CD4-positive, alpha-beta T cell (primary cell): ENCODE measurements at regions not wholly inside any gene's neighbourhood (a gene's known extent, or its start where the extent isn't known, plus 50 kb on each side); places are given as distances from the start of the nearest gene placed in this dataset.

Experiments used
- ATAC-seq: fragments of 200-7000 bp; cut with Tn5 transposase; one replicate; pipeline ENCODE4 v1.10.0; 2022; ENCODE audit warnings: mild to moderate bottlenecking; ENCODE audit not compliant: poor library complexity
- CTCF ChIA-PET: fragments of 350-600 bp; sonication (Branson Sonifier 250); formaldehyde crosslinking; loops from one replicate; lab custom pipeline; 2021; ENCODE audit warnings: antibody characterized with exemption, inconsistent platforms; lab: Charles Lee
- POLR2A ChIA-PET: fragments of 350-600 bp; sonication (Branson Sonifier 250); formaldehyde crosslinking; loops from one replicate; lab custom pipeline; 2021; ENCODE audit warnings: antibody characterized with exemption, inconsistent platforms; lab: Charles Lee
- DNase-seq, 14 experiments: peaks; one replicate each; pipeline ENCODE4 v3.0.0-alpha.2; 2013 to 2020; ENCODE audit warnings: mixed read lengths in 2 of 14
- H3K27ac ChIP-seq, 2 donors: one replicate each; pipeline versions ENCODE4 v1.5.1 to v1.7.0; 2013; ENCODE audit warnings: low read length in 2 of 2, low read depth in 1 of 2, mild to moderate bottlenecking in 1 of 2
- H3K27me3 ChIP-seq, 2 experiments: 1 replicate in 1 of 2; 2 replicates in 1 of 2; pipeline versions ENCODE4 v1.6.1 to v1.7.0; 2013; ENCODE audit warnings: low read length in 2 of 2, control low read depth in 1 of 2, mild to moderate bottlenecking in 1 of 2, moderate library complexity in 1 of 2; ENCODE audit not compliant: insufficient read depth in 2 of 2, control insufficient read depth in 1 of 2
- H3K36me3 ChIP-seq: one replicate; pipeline ENCODE4 v1.6.1; 2013; ENCODE audit warnings: low read length, control low read depth; ENCODE audit not compliant: insufficient read depth
- H3K4me1 ChIP-seq: one replicate; pipeline ENCODE4 v1.6.1; 2013; ENCODE audit warnings: low read length, control low read depth; ENCODE audit not compliant: insufficient read depth
- H3K4me3 ChIP-seq: one replicate; pipeline ENCODE4 v1.5.1; 2013; ENCODE audit warnings: mild to moderate bottlenecking, low read length, moderate library complexity
- H3K9me3 ChIP-seq, 2 experiments: 1 replicate in 1 of 2; 2 replicates in 1 of 2; pipeline versions ENCODE4 v1.6.1 to v1.7.0; 2013; ENCODE audit warnings: low read length in 2 of 2, mild to moderate bottlenecking in 2 of 2, control low read depth in 1 of 2, moderate library complexity in 1 of 2; ENCODE audit not compliant: control insufficient read depth in 1 of 2, insufficient read depth in 1 of 2
- H3K27ac Mint-ChIP-seq: one replicate; pipeline ENCODE4 v1.8.0; 2020; ENCODE audit warnings: mixed read lengths
- H3K27me3 Mint-ChIP-seq: one replicate; pipeline ENCODE4 v1.8.0; 2021; ENCODE audit warnings: mixed read lengths
- H3K36me3 Mint-ChIP-seq: one replicate; pipeline ENCODE4 v1.8.0; 2021; ENCODE audit warnings: low read depth, mixed read lengths
- H3K4me1 Mint-ChIP-seq: one replicate; pipeline ENCODE4 v1.8.0; 2021; ENCODE audit warnings: low read depth, mixed read lengths
- H3K4me3 Mint-ChIP-seq: one replicate; pipeline ENCODE4 v1.8.0; 2020; ENCODE audit warnings: mild to moderate bottlenecking, mixed read lengths
- H3K9me3 Mint-ChIP-seq: one replicate; pipeline ENCODE4 v1.8.0; 2020; ENCODE audit warnings: mixed read lengths
- CTCF ChIP-seq: fragments of 200-600 bp; IDR thresholded peaks from one replicate; pipeline ENCODE4 v1.8.0; 2022; ENCODE audit warnings: antibody characterized with exemption, mild to moderate bottlenecking
- intact Hi-C, 2 experiments: fragments of 100-400 bp; cut with DNase I in 1 of 2; cut with micrococcal nuclease in 1 of 2; formaldehyde crosslinking; loops; one replicate each; pipeline versions ENCODE4 v1.15.1 to v1.9.0; 2023 to 2025; cut with DNase I, micrococcal nuclease

- Histone ChIP-seq H3K4me1 (no peaks in the 10 kb centered on the region), H3K27me3 (peaks cover 0 to 4% of the 10 kb centered on the region in 2 experiments), H3K27ac (no peak overlapping the region), H3K36me3 (no peaks in the 10 kb centered on the region), H3K4me3 (no peak overlapping the region), H3K9me3 (peaks cover 0 to 26% of the 10 kb centered on the region in 2 experiments)
- ATAC-seq, result no peak
- H3K4me1 Mint-ChIP-seq, result no peaks in the 10 kb centered on the region
- CTCF ChIA-PET, result no interaction called here
- H3K27ac Mint-ChIP-seq, result no peak overlapping the region
- no peaks in the 10 kb centered on the region for H3K36me3 Mint-ChIP-seq
- TF ChIP-seq CTCF, result no peak
- no peak for DNase-seq
- intact Hi-C loops, result no loop called here
- peaks cover 10% of the 10 kb centered on the region for H3K27me3 Mint-ChIP-seq
- POLR2A ChIA-PET, result no interaction called here
- H3K4me3 Mint-ChIP-seq, result no peak overlapping the region
- peaks cover 4% of the 10 kb centered on the region for H3K9me3 Mint-ChIP-seq
Observed at GRCh38 chr5:2430606-2431005, 320.9 kb downstream of the IRX2 start.

GRCh38 chr5:2427983-2428382, 323.5 kb downstream of the IRX2 start:
- Mint-ChIP-seq H3K4me3 (no peak overlapping the region), H3K4me1 (no peaks in the 10 kb centered on the region), H3K27me3 (no peaks in the 10 kb centered on the region), H3K36me3 (no peaks in the 10 kb centered on the region), H3K9me3 (no peaks in the 10 kb centered on the region), H3K27ac (no peak overlapping the region)
- intact Hi-C loops, result no loop called here
- H3K9me3 ChIP-seq, result peaks cover 4 to 22% of the 10 kb centered on the region in 2 experiments
- no peaks in the 10 kb centered on the region for H3K36me3 ChIP-seq
- no peak for ATAC-seq
- TF ChIP-seq CTCF, result no peak
- H3K4me3 ChIP-seq, result no peak overlapping the region
- no peak for DNase-seq
- peaks cover 0 to 4% of the 10 kb centered on the region in 2 experiments for H3K27me3 ChIP-seq
- H3K4me1 ChIP-seq, result no peaks in the 10 kb centered on the region
- ChIA-PET POLR2A (no interaction called here), CTCF (no interaction called here)
- no peak overlapping the region for H3K27ac ChIP-seq

GRCh38 chr5:2423634-2424033, 327.8 kb downstream of the IRX2 start:
- no peaks in the 10 kb centered on the region for H3K4me1 ChIP-seq
- ChIA-PET POLR2A (no interaction called here), CTCF (no interaction called here)
- no peak overlapping the region for H3K4me3 ChIP-seq
- no peaks in the 10 kb centered on the region for H3K4me1 Mint-ChIP-seq
- H3K4me3 Mint-ChIP-seq, result no peak overlapping the region
- H3K9me3 ChIP-seq, result peaks cover 4 to 12% of the 10 kb centered on the region in 2 experiments
- TF ChIP-seq CTCF, result no peak
- intact Hi-C loops, result no loop called here
- H3K27me3 Mint-ChIP-seq, result no peaks in the 10 kb centered on the region
- H3K9me3 Mint-ChIP-seq, result peaks cover 3% of the 10 kb centered on the region
- no peak overlapping the region for H3K27ac Mint-ChIP-seq
- no peaks in the 10 kb centered on the region for H3K27me3 ChIP-seq
- no peaks in the 10 kb centered on the region for H3K36me3 ChIP-seq
- DNase-seq (no peak), ATAC-seq (no peak)
- H3K36me3 Mint-ChIP-seq, result no peaks in the 10 kb centered on the region
- no peak overlapping the region for H3K27ac ChIP-seq
